ENCODE measurements at regions not wholly inside any gene's neighbourhood (a gene's known extent, or its start where the extent isn't known, plus 50 kb on each side); places are given as distances from the start of the nearest gene placed in this dataset.
"Not testable (repeated sequence)": the region's sequence is repeated elsewhere in the genome, so short reads cannot be mapped to it uniquely, and the experiment has no call there.

DNA sequence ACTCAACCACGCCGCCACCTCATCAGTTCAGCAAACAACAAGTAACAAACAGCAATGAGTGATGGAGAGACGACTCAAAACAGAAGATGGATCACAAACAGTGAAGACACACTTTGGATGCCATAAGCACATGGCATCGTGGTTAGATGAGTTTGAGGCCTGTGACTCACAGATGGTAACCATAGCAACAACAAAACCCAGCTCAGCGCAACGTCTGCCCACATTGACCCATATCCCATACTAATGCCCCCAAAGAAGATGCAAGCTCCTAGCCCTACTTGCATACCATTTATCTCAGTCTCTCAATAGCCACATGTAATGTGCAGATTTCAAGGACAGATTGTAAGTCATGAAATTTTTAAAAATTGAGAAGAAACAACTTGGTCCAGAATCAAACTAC, 1322.3 kb upstream of the TMEM132C start:
- no peak overlapping the region for H3K27ac Mint-ChIP-seq

GRCh38 chr12:126946958-126947357, 1320.0 kb upstream of the TMEM132C start:
- H3K27me3 Mint-ChIP-seq; H3K4me3 Mint-ChIP-seq; H3K36me3 ChIP-seq (ENCODE audit: control insufficient read depth, insufficient read depth, low read length); H3K4me1 Mint-ChIP-seq; H3K9me3 ChIP-seq (ENCODE audit: control insufficient read depth in 2 of 2, low read length in 2 of 2); ATAC-seq (ENCODE audit: low read depth in 2 of 2); DNase-seq; H3K36me3 Mint-ChIP-seq; H3K4me3 ChIP-seq (ENCODE audit: low read depth, low read length); H3K4me1 ChIP-seq (ENCODE audit: control insufficient read depth, insufficient read depth, low read length, poor library complexity, severe bottlenecking); H3K27ac ChIP-seq (ENCODE audit: insufficient read depth, low read length, poor library complexity, severe bottlenecking); H3K27me3 ChIP-seq (ENCODE audit: control insufficient read depth, insufficient read depth, low read length): not testable (repeated sequence)
- Mint-ChIP-seq H3K9me3 (peaks cover 0 to 13% (median 4%) of the 10 kb centered on the region in 7 donors), H3K27ac (peak overlapping the region in 1 of 3 donors; percentile 38)

More for the DNA sequence above, 1322.3 kb upstream of the TMEM132C start:
- Histone ChIP-seq H3K9me3 (ENCODE audit: control insufficient read depth in 2 of 2, low read length in 2 of 2) (no peaks in the 10 kb centered on the region), H3K36me3 (ENCODE audit: control insufficient read depth, insufficient read depth, low read length) (no peaks in the 10 kb centered on the region), H3K27ac (ENCODE audit: insufficient read depth, low read length, poor library complexity, severe bottlenecking) (no peak overlapping the region), H3K4me1 (ENCODE audit: control insufficient read depth, insufficient read depth, low read length, poor library complexity, severe bottlenecking) (no peaks in the 10 kb centered on the region), H3K4me3 (ENCODE audit: low read depth, low read length) (no peak overlapping the region), H3K27me3 (ENCODE audit: control insufficient read depth, insufficient read depth, low read length) (no peaks in the 10 kb centered on the region)
- Mint-ChIP-seq H3K4me3 (no peak overlapping the region), H3K27me3 (no peaks in the 10 kb centered on the region), H3K4me1 (no peaks in the 10 kb centered on the region), H3K9me3 (peaks cover 3 to 16% (median 8%) of the 10 kb centered on the region in 7 donors), H3K36me3 (no peaks in the 10 kb centered on the region)
- no peak for DNase-seq
- ATAC-seq (ENCODE audit: low read depth in 2 of 2) = no peak

DNA sequence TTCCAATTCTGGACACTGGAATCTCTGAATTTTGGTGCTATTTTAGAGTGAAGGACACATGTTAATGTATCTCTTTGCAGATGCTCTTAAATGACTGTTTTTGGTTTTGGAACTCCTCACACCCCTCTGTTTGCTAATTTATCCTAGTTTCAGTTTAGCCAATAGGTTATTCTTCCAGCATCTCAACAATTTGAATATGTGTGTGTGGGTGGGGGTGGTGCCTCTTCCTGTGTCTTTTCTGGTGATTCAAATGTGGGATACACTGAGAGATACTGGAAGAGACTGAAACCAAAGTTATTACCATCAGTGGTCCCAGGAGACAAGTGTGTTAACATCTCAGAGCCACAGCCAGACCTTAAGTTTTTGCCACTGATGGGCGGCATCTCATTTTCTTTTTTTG, 1317.4 kb upstream of the TMEM132C start:
- Histone ChIP-seq H3K4me3 (ENCODE audit: low read depth, low read length) (no peak overlapping the region), H3K9me3 (ENCODE audit: control insufficient read depth in 2 of 2, low read length in 2 of 2) (no peaks in the 10 kb centered on the region), H3K27me3 (ENCODE audit: control insufficient read depth, insufficient read depth, low read length) (no peaks in the 10 kb centered on the region), H3K36me3 (ENCODE audit: control insufficient read depth, insufficient read depth, low read length) (no peaks in the 10 kb centered on the region), H3K27ac (ENCODE audit: insufficient read depth, low read length, poor library complexity, severe bottlenecking) (no peak overlapping the region), H3K4me1 (ENCODE audit: control insufficient read depth, insufficient read depth, low read length, poor library complexity, severe bottlenecking) (no peaks in the 10 kb centered on the region)
- Mint-ChIP-seq H3K36me3 (no peaks in the 10 kb centered on the region), H3K4me1 (no peaks in the 10 kb centered on the region), H3K27ac (no peak overlapping the region), H3K4me3 (no peak overlapping the region), H3K27me3 (no peaks in the 10 kb centered on the region), H3K9me3 (peaks cover 0 to 10% (median 1%) of the 10 kb centered on the region in 7 donors)
- ATAC-seq (ENCODE audit: low read depth in 2 of 2) (no peak), DNase-seq (no peak)

DNA sequence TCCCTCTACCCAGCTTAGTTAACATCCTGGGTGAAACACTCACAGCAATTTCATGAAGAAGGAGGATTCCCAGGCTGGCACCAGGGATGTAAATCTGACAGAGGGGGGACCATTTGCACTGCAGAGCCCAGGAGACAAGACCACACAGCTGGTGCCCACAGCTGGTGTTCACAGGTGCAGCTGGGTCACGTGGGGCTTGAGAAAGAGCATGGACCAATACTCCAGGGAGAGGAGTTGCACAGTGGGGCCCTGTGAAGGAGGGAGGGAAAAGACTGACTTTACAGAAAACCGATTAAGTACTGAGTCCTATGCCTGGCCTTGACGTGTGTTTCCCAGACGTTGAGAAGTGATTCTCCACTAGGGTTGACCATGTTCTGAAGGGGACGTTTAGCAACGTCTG, 1316.7 kb upstream of the TMEM132C start:
- Histone ChIP-seq H3K36me3 (ENCODE audit: control insufficient read depth, insufficient read depth, low read length) (no peaks in the 10 kb centered on the region), H3K9me3 (ENCODE audit: control insufficient read depth in 2 of 2, low read length in 2 of 2) (no peaks in the 10 kb centered on the region), H3K27me3 (ENCODE audit: control insufficient read depth, insufficient read depth, low read length) (no peaks in the 10 kb centered on the region), H3K27ac (ENCODE audit: insufficient read depth, low read length, poor library complexity, severe bottlenecking) (no peak overlapping the region), H3K4me1 (ENCODE audit: control insufficient read depth, insufficient read depth, low read length, poor library complexity, severe bottlenecking) (no peaks in the 10 kb centered on the region), H3K4me3 (ENCODE audit: low read depth, low read length) (no peak overlapping the region)
- Mint-ChIP-seq H3K27me3 (no peaks in the 10 kb centered on the region), H3K36me3 (no peaks in the 10 kb centered on the region), H3K9me3 (peaks cover 0 to 8% (median 1%) of the 10 kb centered on the region in 7 donors), H3K4me3 (no peak overlapping the region), H3K4me1 (no peaks in the 10 kb centered on the region), H3K27ac (no peak overlapping the region)
- ATAC-seq (ENCODE audit: low read depth in 2 of 2) (no peak), DNase-seq (no peak)

- no peaks in the 10 kb centered on the region for H3K27me3 ChIP-seq (ENCODE audit: control insufficient read depth, insufficient read depth, low read length)
- no peaks in the 10 kb centered on the region for H3K9me3 ChIP-seq (ENCODE audit: control insufficient read depth in 2 of 2, low read length in 2 of 2)
- H3K27me3 Mint-ChIP-seq = no peaks in the 10 kb centered on the region
- no peak overlapping the region for H3K27ac Mint-ChIP-seq
- no peak overlapping the region for H3K4me3 Mint-ChIP-seq
- H3K36me3 ChIP-seq (ENCODE audit: control insufficient read depth, insufficient read depth, low read length) = no peaks in the 10 kb centered on the region
- H3K4me1 Mint-ChIP-seq = no peaks in the 10 kb centered on the region
- H3K36me3 Mint-ChIP-seq = no peaks in the 10 kb centered on the region
- no peak overlapping the region for H3K27ac ChIP-seq (ENCODE audit: insufficient read depth, low read length, poor library complexity, severe bottlenecking)
- no peaks in the 10 kb centered on the region for H3K4me1 ChIP-seq (ENCODE audit: control insufficient read depth, insufficient read depth, low read length, poor library complexity, severe bottlenecking)
- peaks cover 0 to 5% (median 1%) of the 10 kb centered on the region in 7 donors for H3K9me3 Mint-ChIP-seq
- DNase-seq = no peak
- no peak overlapping the region for H3K4me3 ChIP-seq (ENCODE audit: low read depth, low read length)
- no peak for ATAC-seq (ENCODE audit: low read depth in 2 of 2)
These were observed 1314.6 kb upstream of the TMEM132C start for GRCh38 chr12:126952096-126953007.

DNA sequence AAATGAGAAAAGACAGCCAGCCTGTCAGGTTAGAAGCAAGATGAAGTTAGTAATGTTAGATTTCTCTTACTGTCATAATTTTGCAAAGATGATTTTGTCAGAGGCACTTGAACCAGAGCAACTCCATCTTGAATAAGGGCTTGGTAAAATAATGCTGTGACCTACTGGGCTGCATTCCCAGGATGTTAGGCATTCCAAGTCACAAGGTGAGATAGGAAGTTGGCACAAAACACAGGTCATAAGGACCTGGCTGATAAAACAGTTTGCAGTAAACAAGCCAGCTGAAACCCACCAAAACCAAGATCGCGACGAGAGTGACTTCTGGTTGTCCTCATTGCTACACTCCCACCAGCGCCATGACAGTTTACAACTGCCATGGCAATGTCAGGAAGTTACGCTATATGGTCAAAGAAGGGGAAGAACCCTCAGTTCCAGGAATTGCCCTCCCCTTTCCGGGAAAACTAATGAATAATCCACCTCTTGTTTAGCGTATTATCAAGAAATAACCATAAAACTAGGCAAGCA, 1313.5 kb upstream of the TMEM132C start:
- Histone ChIP-seq H3K36me3 (ENCODE audit: control insufficient read depth, insufficient read depth, low read length) (no peaks in the 10 kb centered on the region), H3K27me3 (ENCODE audit: control insufficient read depth, insufficient read depth, low read length) (no peaks in the 10 kb centered on the region), H3K9me3 (ENCODE audit: control insufficient read depth in 2 of 2, low read length in 2 of 2) (no peaks in the 10 kb centered on the region), H3K4me1 (ENCODE audit: control insufficient read depth, insufficient read depth, low read length, poor library complexity, severe bottlenecking) (no peaks in the 10 kb centered on the region), H3K27ac (ENCODE audit: insufficient read depth, low read length, poor library complexity, severe bottlenecking) (no peak overlapping the region), H3K4me3 (ENCODE audit: low read depth, low read length) (no peak overlapping the region)
- H3K4me3 Mint-ChIP-seq = no peak overlapping the region
- H3K27me3 Mint-ChIP-seq = no peaks in the 10 kb centered on the region
- no peak overlapping the region for H3K27ac Mint-ChIP-seq
- peaks cover 0 to 4% (median 0%) of the 10 kb centered on the region in 7 donors for H3K9me3 Mint-ChIP-seq
- H3K36me3 Mint-ChIP-seq = no peaks in the 10 kb centered on the region
- no peak for ATAC-seq (ENCODE audit: low read depth in 2 of 2)
- H3K4me1 Mint-ChIP-seq = no peaks in the 10 kb centered on the region
- no peak for DNase-seq

GRCh38 chr12:126960221-126960620, 1306.7 kb upstream of the TMEM132C start:
- H3K27me3 ChIP-seq (ENCODE audit: control insufficient read depth, insufficient read depth, low read length) = no peaks in the 10 kb centered on the region
- Mint-ChIP-seq H3K27me3 (no peaks in the 10 kb centered on the region), H3K4me1 (no peaks in the 10 kb centered on the region), H3K27ac (no peak overlapping the region), H3K36me3 (no peaks in the 10 kb centered on the region), H3K9me3 (peaks cover 0 to 5% (median 0%) of the 10 kb centered on the region in 7 donors), H3K4me3 (no peak overlapping the region)
- no peak for DNase-seq
- no peaks in the 10 kb centered on the region for H3K36me3 ChIP-seq (ENCODE audit: control insufficient read depth, insufficient read depth, low read length)
- H3K4me3 ChIP-seq (ENCODE audit: low read depth, low read length) = no peak overlapping the region
- no peak for ATAC-seq (ENCODE audit: low read depth in 2 of 2)
- no peak overlapping the region for H3K27ac ChIP-seq (ENCODE audit: insufficient read depth, low read length, poor library complexity, severe bottlenecking)
- H3K9me3 ChIP-seq (ENCODE audit: control insufficient read depth in 2 of 2, low read length in 2 of 2) = no peaks in the 10 kb centered on the region
- no peaks in the 10 kb centered on the region for H3K4me1 ChIP-seq (ENCODE audit: control insufficient read depth, insufficient read depth, low read length, poor library complexity, severe bottlenecking)

DNA sequence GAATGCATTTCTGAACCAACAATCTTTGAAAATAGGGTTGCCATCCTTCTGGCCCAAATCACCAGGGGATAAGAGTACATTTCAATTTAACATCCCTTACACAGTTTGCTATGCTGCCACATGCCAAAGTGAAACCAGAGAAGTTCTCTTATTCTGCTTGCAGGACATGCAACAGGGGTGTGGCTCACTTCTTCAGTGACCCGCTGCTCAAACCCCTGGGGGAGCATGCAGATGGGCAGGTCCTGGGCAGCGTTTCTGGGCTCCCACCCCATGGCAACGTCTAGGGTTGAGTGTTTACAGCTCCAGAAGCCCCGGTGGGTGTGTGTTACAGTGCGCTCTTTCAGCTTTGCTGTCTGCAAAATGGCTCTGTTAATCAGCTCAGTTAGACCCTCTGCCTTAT, 1306.3 kb upstream of the TMEM132C start:
- Histone ChIP-seq H3K27me3 (ENCODE audit: control insufficient read depth, insufficient read depth, low read length) (no peaks in the 10 kb centered on the region), H3K27ac (ENCODE audit: insufficient read depth, low read length, poor library complexity, severe bottlenecking) (no peak overlapping the region), H3K36me3 (ENCODE audit: control insufficient read depth, insufficient read depth, low read length) (no peaks in the 10 kb centered on the region), H3K4me3 (ENCODE audit: low read depth, low read length) (no peak overlapping the region), H3K4me1 (ENCODE audit: control insufficient read depth, insufficient read depth, low read length, poor library complexity, severe bottlenecking) (no peaks in the 10 kb centered on the region), H3K9me3 (ENCODE audit: control insufficient read depth in 2 of 2, low read length in 2 of 2) (no peaks in the 10 kb centered on the region)
- DNase-seq (no peak), ATAC-seq (ENCODE audit: low read depth in 2 of 2) (no peak)
- no peaks in the 10 kb centered on the region for H3K4me1 Mint-ChIP-seq
- no peaks in the 10 kb centered on the region for H3K36me3 Mint-ChIP-seq
- H3K27ac Mint-ChIP-seq = no peak overlapping the region
- peaks cover 0 to 5% (median 1%) of the 10 kb centered on the region in 7 donors for H3K9me3 Mint-ChIP-seq
- H3K4me3 Mint-ChIP-seq = no peak overlapping the region
- no peaks in the 10 kb centered on the region for H3K27me3 Mint-ChIP-seq
